ENCODE measurements at regions not wholly inside any gene's neighbourhood (a gene's known extent, or its start where the extent isn't known, plus 50 kb on each side); places are given as distances from the start of the nearest gene placed in this dataset.

DNA sequence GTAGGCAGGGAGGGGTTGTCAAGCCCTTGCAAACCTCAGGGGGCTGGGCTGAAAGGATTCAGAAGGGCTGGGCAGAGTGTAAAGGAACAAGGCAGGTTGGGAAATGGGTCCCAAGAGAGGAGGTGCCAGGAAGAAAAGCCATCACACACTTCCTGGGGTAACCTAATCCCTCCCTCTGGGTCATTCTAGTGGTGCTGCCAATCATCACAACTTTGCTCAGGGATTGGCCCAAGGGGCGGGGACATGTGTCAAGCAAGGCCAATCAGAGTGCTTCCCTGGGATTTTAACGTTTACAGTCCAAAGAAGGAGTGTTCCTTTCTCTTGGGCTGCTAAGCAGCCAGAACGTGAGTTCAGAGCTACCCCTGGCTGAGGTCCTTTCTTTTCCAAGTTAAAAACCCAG, 57.1 kb upstream of the NPTX2 start:
- Histone ChIP-seq H3K4me3 (ENCODE audit: low read length, poor library complexity, severe bottlenecking) (no peak overlapping the region), H3K9ac (ENCODE audit: low read depth, low read length, poor library complexity, severe bottlenecking) (no peak overlapping the region), H3K4me1 (ENCODE audit: insufficient read depth, low read length, poor library complexity, severe bottlenecking) (no peaks in the 10 kb centered on the region), H2AFZ (ENCODE audit: low read length) (no peak overlapping the region), H3K79me2 (ENCODE audit: insufficient read depth, low read length) (no peaks in the 10 kb centered on the region), H4K20me1 (ENCODE audit: insufficient read depth, low read length, poor library complexity, severe bottlenecking) (no peaks in the 10 kb centered on the region), H3K9me2 (replicated peaks; ENCODE audit: low read depth, low read length) (no peaks in the 10 kb centered on the region), H3K27me3 (ENCODE audit: insufficient read depth, low read length, poor library complexity, severe bottlenecking) (no peaks in the 10 kb centered on the region), H3K36me3 (ENCODE audit: insufficient read depth, low read length) (no peaks in the 10 kb centered on the region), H3K9me3 (ENCODE audit: insufficient read depth, low read depth, low read length) (peaks cover 3% of the 10 kb centered on the region; the same call in 1 of the 2 replicates), H3K4me2 (ENCODE audit: low read depth, low read length, poor library complexity, severe bottlenecking) (no peak overlapping the region), H3F3A (ENCODE audit: low read depth) (no peaks in the 10 kb centered on the region)
- TF ChIP-seq, protein P1, sequence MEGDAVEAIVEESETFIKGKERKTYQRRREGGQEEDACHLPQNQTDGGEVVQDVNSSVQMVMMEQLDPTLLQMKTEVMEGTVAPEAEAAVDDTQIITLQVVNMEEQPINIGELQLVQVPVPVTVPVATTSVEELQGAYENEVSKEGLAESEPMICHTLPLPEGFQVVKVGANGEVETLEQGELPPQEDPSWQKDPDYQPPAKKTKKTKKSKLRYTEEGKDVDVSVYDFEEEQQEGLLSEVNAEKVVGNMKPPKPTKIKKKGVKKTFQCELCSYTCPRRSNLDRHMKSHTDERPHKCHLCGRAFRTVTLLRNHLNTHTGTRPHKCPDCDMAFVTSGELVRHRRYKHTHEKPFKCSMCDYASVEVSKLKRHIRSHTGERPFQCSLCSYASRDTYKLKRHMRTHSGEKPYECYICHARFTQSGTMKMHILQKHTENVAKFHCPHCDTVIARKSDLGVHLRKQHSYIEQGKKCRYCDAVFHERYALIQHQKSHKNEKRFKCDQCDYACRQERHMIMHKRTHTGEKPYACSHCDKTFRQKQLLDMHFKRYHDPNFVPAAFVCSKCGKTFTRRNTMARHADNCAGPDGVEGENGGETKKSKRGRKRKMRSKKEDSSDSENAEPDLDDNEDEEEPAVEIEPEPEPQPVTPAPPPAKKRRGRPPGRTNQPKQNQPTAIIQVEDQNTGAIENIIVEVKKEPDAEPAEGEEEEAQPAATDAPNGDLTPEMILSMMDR (conservative IDR thresholded peaks at IDR 0.05; ENCODE audit: low read length), result no peak
- no peak for TF ChIP-seq EZH2phosphoT487 (IDR thresholded peaks at IDR 0.05; ENCODE audit: borderline replicate concordance)

DNA sequence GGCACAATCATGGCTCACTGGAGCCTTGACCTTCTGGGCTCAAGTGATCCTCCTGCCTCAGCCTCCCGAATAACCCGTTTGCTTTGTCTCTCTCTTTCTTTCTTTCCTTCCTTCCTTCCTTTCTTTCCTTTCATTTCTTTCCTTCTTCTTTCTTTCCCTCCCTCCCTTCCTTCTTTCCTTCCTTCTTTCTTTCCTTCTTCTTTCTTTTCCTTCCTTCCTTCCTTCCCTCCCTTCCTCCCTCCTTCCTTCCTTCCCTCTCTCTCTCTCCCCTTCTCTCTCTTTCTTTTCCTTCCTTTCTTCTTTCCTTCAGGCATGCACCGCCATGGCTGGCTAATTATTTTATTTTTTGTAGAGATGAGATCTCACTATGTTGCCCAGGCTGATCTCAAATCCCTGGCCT, 57.9 kb upstream of the NPTX2 start:
- Histone ChIP-seq H3K4me2 (ENCODE audit: low read depth, low read length, poor library complexity, severe bottlenecking) (no peak overlapping the region), H3K27me3 (ENCODE audit: insufficient read depth, low read length, poor library complexity, severe bottlenecking) (no peaks in the 10 kb centered on the region), H3K9me3 (ENCODE audit: insufficient read depth, low read depth, low read length) (peaks cover 3% of the 10 kb centered on the region; the same call in 1 of the 2 replicates), H3K9ac (ENCODE audit: low read depth, low read length, poor library complexity, severe bottlenecking) (no peak overlapping the region), H2AFZ (ENCODE audit: low read length) (no peak overlapping the region), H3F3A (ENCODE audit: low read depth) (no peaks in the 10 kb centered on the region), H3K9me2 (replicated peaks; ENCODE audit: low read depth, low read length) (no peaks in the 10 kb centered on the region), H3K4me1 (ENCODE audit: insufficient read depth, low read length, poor library complexity, severe bottlenecking) (no peaks in the 10 kb centered on the region), H3K79me2 (ENCODE audit: insufficient read depth, low read length) (no peaks in the 10 kb centered on the region), H4K20me1 (ENCODE audit: insufficient read depth, low read length, poor library complexity, severe bottlenecking) (no peaks in the 10 kb centered on the region), H3K4me3 (ENCODE audit: low read length, poor library complexity, severe bottlenecking) (no peak overlapping the region), H3K36me3 (ENCODE audit: insufficient read depth, low read length) (no peaks in the 10 kb centered on the region)
- no peak for TF ChIP-seq EZH2phosphoT487 (IDR thresholded peaks at IDR 0.05; ENCODE audit: borderline replicate concordance)
- TF ChIP-seq, protein P1 (conservative IDR thresholded peaks at IDR 0.05; ENCODE audit: low read length), result no peak

DNA sequence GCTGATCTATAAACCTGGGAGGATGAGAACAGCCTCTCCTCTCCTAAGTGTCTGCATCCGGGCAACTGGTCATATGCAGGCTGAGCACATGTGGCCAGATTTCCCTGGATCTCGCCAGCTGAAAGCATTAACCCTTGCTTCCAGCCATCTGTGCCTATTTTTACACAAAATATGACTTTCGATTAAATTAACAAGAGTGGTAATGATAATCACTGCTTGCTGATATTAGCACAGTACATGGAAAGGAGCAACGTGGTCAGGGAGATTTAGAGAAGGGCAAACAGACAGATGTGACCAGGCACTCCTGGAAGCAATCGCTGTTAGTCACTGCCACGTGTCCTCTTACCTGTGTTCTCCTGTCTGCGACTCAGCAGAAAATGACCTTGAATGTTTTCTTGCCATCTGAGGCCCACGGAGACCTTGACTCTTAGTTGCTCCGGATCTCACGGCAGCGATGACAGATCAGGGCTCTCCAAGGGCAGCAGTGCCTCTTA, 59.5 kb upstream of the NPTX2 start:
- no peaks in the 10 kb centered on the region for H3K9me2 ChIP-seq (replicated peaks; ENCODE audit: low read depth, low read length)
- H3F3A ChIP-seq (ENCODE audit: low read depth), result no peaks in the 10 kb centered on the region
- H3K79me2 ChIP-seq (ENCODE audit: insufficient read depth, low read length), result no peaks in the 10 kb centered on the region
- no peak overlapping the region for H2AFZ ChIP-seq (ENCODE audit: low read length)
- H3K4me2 ChIP-seq (ENCODE audit: low read depth, low read length, poor library complexity, severe bottlenecking), result no peak overlapping the region
- H4K20me1 ChIP-seq (ENCODE audit: insufficient read depth, low read length, poor library complexity, severe bottlenecking), result no peaks in the 10 kb centered on the region
- no peak for TF ChIP-seq EZH2phosphoT487 (IDR thresholded peaks at IDR 0.05; ENCODE audit: borderline replicate concordance)
- TF ChIP-seq, protein P1 (conservative IDR thresholded peaks at IDR 0.05; ENCODE audit: low read length), result no peak
- no peaks in the 10 kb centered on the region for H3K4me1 ChIP-seq (ENCODE audit: insufficient read depth, low read length, poor library complexity, severe bottlenecking)
- H3K36me3 ChIP-seq (ENCODE audit: insufficient read depth, low read length), result no peaks in the 10 kb centered on the region
- H3K9ac ChIP-seq (ENCODE audit: low read depth, low read length, poor library complexity, severe bottlenecking), result no peak overlapping the region
- no peak overlapping the region for H3K4me3 ChIP-seq (ENCODE audit: low read length, poor library complexity, severe bottlenecking)
- no peaks in the 10 kb centered on the region for H3K27me3 ChIP-seq (ENCODE audit: insufficient read depth, low read length, poor library complexity, severe bottlenecking)
- peaks cover 7% of the 10 kb centered on the region; the same call in 1 of the 2 replicates for H3K9me3 ChIP-seq (ENCODE audit: insufficient read depth, low read depth, low read length)

Measured in Loucy (cell line).